Brain pericyte (primary cell): ENCODE measurements at regions not wholly inside any gene's neighbourhood (a gene's known extent, or its start where the extent isn't known, plus 50 kb on each side); places are given as distances from the start of the nearest gene placed in this dataset.
"Not testable (repeated sequence)": the region's sequence is repeated elsewhere in the genome, so short reads cannot be mapped to it uniquely, and the experiment has no call there.

Source experiments
- DNase-seq: peaks from one replicate; pipeline ENCODE4 v3.0.0-alpha.2; 2012; ENCODE audit warnings: low read depth, low spot score

- no peak for DNase-seq
Observed at GRCh38 chr12:11539156-11539555, 110.3 kb upstream of the ETV6 start.

GRCh38 chr12:11540156-11540555 lies 109.3 kb upstream of the ETV6 start:
- no peak for DNase-seq

- DNase-seq = no peak
Observed at GRCh38 chr12:11540615-11541310, 108.7 kb upstream of the ETV6 start.

- no peak for DNase-seq
Observed at GRCh38 chr12:11542599-11542998, 106.9 kb upstream of the ETV6 start.

- no peak for DNase-seq
Observed at GRCh38 chr12:11543457-11544158, 105.9 kb upstream of the ETV6 start.

- no peak for DNase-seq
Observed at GRCh38 chr12:11545484-11546330, 103.8 kb upstream of the ETV6 start.

- DNase-seq = not testable (repeated sequence)
Observed at GRCh38 chr12:11546582-11547270, 102.7 kb upstream of the ETV6 start.

- DNase-seq = not testable (repeated sequence)
Observed at GRCh38 chr12:11547271-11547646, 102.2 kb upstream of the ETV6 start.

GRCh38 chr12:11549119-11549518 lies 100.4 kb upstream of the ETV6 start:
- no peak for DNase-seq

GRCh38 chr12:11553871-11554533 lies 95.5 kb upstream of the ETV6 start:
- DNase-seq = peak; percentile 8

- no peak for DNase-seq
Observed at GRCh38 chr12:11555195-11555594, 94.3 kb upstream of the ETV6 start.

- DNase-seq = no peak
Observed at GRCh38 chr12:11555743-11556625, 93.5 kb upstream of the ETV6 start.

GRCh38 chr12:11556682-11557081 lies 92.8 kb upstream of the ETV6 start:
- DNase-seq = no peak

- no peak for DNase-seq
Observed at GRCh38 chr12:11559626-11560340, 89.7 kb upstream of the ETV6 start.

GRCh38 chr12:11561411-11561810 lies 88.1 kb upstream of the ETV6 start:
- no peak for DNase-seq

GRCh38 chr12:11563785-11564739 lies 85.4 kb upstream of the ETV6 start:
- DNase-seq = no peak

- no peak for DNase-seq
Observed at GRCh38 chr12:11564984-11565651, 84.4 kb upstream of the ETV6 start.

GRCh38 chr12:11565752-11566151 lies 83.7 kb upstream of the ETV6 start:
- no peak for DNase-seq
